HPDE6-E6E7 (cell line): ENCODE measurements at regions not wholly inside any gene's neighbourhood (a gene's known extent, or its start where the extent isn't known, plus 50 kb on each side); places are given as distances from the start of the nearest gene placed in this dataset.

Source experiments
- DNase-seq: peaks from one replicate; pipeline ENCODE4 v3.0.0; 2011; ENCODE audit warnings: missing footprints; ENCODE audit errors: extremely low spot score

GRCh38 chr18:61949946-61950345 is 57.1 kb upstream of the RNF152 start:
- peak; percentile 76 for DNase-seq

- no peak for DNase-seq
Observed at GRCh38 chr18:61948846-61949438, 56.1 kb upstream of the RNF152 start.

- no peak for DNase-seq
Observed at GRCh38 chr18:61948281-61948741, 55.5 kb upstream of the RNF152 start.

GRCh38 chr18:61946449-61946848 is 53.6 kb upstream of the RNF152 start:
- DNase-seq: no peak

GRCh38 chr18:61943175-61943964 is 50.6 kb upstream of the RNF152 start:
- DNase-seq: no peak
